ENCODE measurements at regions not wholly inside any gene's neighbourhood (a gene's known extent, or its start where the extent isn't known, plus 50 kb on each side); places are given as distances from the start of the nearest gene placed in this dataset.

- no peak for TF ChIP-seq CTCF (IDR thresholded peaks at IDR 0.05)
- no peak for TF ChIP-seq POLR2A (IDR thresholded peaks at IDR 0.05)
Measured at GRCh38 chr15:31799715-31800321, 230.5 kb upstream of the CHRNA7 start.
